ENCODE measurements at regions not wholly inside any gene's neighbourhood (a gene's known extent, or its start where the extent isn't known, plus 50 kb on each side); places are given as distances from the start of the nearest gene placed in this dataset.

GRCh38 chr7:79988653-79989052, 146.0 kb upstream of the GNAI1 start:
- TF ChIP-seq POLR2A (IDR thresholded peaks at IDR 0.05) (no peak), CTCF (IDR thresholded peaks at IDR 0.05) (no peak)

Data from Peyer's patch (tissue), 4 donors.